Activated B cell treated with CpG ODN at 0.5 μM for 24 hours (primary cell): ENCODE measurements at regions not wholly inside any gene's neighbourhood (a gene's known extent, or its start where the extent isn't known, plus 50 kb on each side); places are given as distances from the start of the nearest gene placed in this dataset.

Experiments used
- ATAC-seq: fragments of 200-7000 bp; cut with Tn5 transposase; one replicate; pipeline ENCODE4 v1.10.0; 2021; ENCODE audit warnings: low read depth, mild to moderate bottlenecking, moderate library complexity
- CTCF ChIA-PET: fragments of 350-600 bp; sonication (Branson Sonifier 250); formaldehyde crosslinking; loops from one replicate; lab custom pipeline; 2021; ENCODE audit warnings: antibody characterized with exemption; lab: Charles Lee
- POLR2A ChIA-PET: fragments of 350-600 bp; sonication (Branson Sonifier 250); formaldehyde crosslinking; loops from one replicate; lab custom pipeline; 2021; ENCODE audit warnings: antibody characterized with exemption; lab: Charles Lee
- DNase-seq: peaks from one replicate; pipeline ENCODE4 v3.0.0; 2022
- H3K27ac Mint-ChIP-seq: one replicate; pipeline ENCODE4 v1.8.0; 2020; ENCODE audit warnings: mixed read lengths
- H3K27me3 Mint-ChIP-seq: one replicate; pipeline ENCODE4 v1.8.0; 2021; ENCODE audit warnings: mixed read lengths
- H3K36me3 Mint-ChIP-seq: one replicate; pipeline ENCODE4 v1.8.0; 2021; ENCODE audit warnings: low read depth, mixed read lengths
- H3K4me1 Mint-ChIP-seq: one replicate; pipeline ENCODE4 v1.8.0; 2021; ENCODE audit warnings: mixed read lengths
- H3K4me3 Mint-ChIP-seq: one replicate; pipeline ENCODE4 v1.8.0; 2020; ENCODE audit warnings: mild to moderate bottlenecking, mixed read lengths
- H3K9me3 Mint-ChIP-seq: one replicate; pipeline ENCODE4 v1.8.0; 2020; ENCODE audit warnings: mixed read lengths
- intact Hi-C: fragments of 100-400 bp; cut with micrococcal nuclease; formaldehyde crosslinking; loops from one replicate; pipeline ENCODE4 v1.15.1; 2024
- TF ChIP-seq, protein P1 (sequence below): fragments of 200-600 bp; IDR thresholded peaks from one replicate; pipeline ENCODE4 v1.8.0; 2022; ENCODE audit warnings: antibody characterized with exemption, mild to moderate bottlenecking

DNA sequence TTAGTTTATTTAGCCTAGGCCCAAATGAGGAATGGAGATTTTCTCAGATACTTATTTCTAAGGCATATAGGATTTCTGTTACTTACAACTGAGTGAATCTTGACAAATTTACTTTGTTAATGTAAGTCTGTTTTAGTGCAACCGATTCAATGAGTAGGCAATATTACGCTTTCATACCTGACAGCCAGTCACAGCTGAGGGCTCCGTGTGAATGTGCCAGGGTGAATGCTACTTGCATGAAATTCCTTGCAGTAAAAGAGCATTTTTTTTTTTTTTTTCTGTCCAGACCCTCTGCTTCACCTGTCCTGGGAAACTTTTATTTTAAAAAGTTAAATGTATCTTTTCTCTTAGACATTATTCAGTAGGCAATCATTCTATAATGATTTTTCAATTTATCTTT, 1100.0 kb downstream of the FAT4 start:
- CTCF ChIA-PET, result no interaction called here
- Mint-ChIP-seq H3K4me1 (no peaks in the 10 kb centered on the region), H3K36me3 (no peaks in the 10 kb centered on the region), H3K27me3 (no peaks in the 10 kb centered on the region), H3K27ac (no peak overlapping the region), H3K4me3 (no peak overlapping the region), H3K9me3 (peaks cover 11% of the 10 kb centered on the region)
- intact Hi-C loops, result no loop called here
- no peak for DNase-seq
- POLR2A ChIA-PET, result no interaction called here
- TF ChIP-seq, protein P1, sequence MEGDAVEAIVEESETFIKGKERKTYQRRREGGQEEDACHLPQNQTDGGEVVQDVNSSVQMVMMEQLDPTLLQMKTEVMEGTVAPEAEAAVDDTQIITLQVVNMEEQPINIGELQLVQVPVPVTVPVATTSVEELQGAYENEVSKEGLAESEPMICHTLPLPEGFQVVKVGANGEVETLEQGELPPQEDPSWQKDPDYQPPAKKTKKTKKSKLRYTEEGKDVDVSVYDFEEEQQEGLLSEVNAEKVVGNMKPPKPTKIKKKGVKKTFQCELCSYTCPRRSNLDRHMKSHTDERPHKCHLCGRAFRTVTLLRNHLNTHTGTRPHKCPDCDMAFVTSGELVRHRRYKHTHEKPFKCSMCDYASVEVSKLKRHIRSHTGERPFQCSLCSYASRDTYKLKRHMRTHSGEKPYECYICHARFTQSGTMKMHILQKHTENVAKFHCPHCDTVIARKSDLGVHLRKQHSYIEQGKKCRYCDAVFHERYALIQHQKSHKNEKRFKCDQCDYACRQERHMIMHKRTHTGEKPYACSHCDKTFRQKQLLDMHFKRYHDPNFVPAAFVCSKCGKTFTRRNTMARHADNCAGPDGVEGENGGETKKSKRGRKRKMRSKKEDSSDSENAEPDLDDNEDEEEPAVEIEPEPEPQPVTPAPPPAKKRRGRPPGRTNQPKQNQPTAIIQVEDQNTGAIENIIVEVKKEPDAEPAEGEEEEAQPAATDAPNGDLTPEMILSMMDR, result no peak
- ATAC-seq, result no peak

DNA sequence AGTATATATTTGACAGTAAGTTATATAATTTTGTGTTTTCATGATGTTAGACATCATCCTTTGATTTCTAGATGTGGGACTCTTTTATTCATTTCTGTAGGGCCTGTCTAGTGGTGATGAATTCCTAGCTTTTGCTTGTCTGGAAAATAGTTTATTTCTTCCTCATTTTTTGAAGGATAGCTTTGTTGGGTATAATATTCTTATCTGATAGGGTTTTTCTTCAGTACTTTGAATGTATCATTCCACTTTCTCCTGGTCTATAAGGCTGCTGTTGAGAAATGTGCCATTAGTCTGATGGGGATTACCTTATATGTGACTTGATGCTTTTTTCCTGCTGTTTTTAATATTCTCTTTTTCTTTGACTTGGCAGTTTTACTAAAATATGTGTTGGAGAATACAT, 1104.5 kb downstream of the FAT4 start:
- Mint-ChIP-seq H3K9me3 (peaks cover 17% of the 10 kb centered on the region), H3K4me3 (no peak overlapping the region), H3K27ac (no peak overlapping the region), H3K36me3 (no peaks in the 10 kb centered on the region), H3K27me3 (no peaks in the 10 kb centered on the region), H3K4me1 (no peaks in the 10 kb centered on the region)
- TF ChIP-seq, protein P1, result no peak
- ChIA-PET POLR2A (no interaction called here), CTCF (no interaction called here)
- DNase-seq (no peak), ATAC-seq (no peak)
- intact Hi-C loops, result no loop called here

DNA sequence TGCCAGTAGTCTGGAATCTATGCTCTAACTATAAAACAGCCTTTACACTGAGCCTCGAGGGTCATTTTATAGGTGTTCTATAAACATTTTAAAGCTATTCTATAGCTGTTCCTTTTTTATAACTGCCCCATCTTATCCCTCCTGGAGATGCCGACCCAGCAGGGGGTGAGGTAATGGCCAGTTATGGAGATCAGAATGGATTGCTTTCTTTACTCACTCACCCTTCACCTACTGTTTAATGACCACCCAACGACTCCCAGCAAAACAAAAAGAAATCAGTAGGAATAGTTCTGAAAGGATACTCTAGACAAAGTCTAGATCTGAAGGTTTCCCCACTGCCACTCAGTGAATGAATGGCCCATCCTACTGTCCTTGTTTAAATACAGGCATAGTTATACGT, 1113.1 kb downstream of the FAT4 start:
- H3K36me3 Mint-ChIP-seq, result no peaks in the 10 kb centered on the region
- no peak for ATAC-seq
- H3K9me3 Mint-ChIP-seq, result peaks cover 6% of the 10 kb centered on the region
- TF ChIP-seq, protein P1, result no peak
- ChIA-PET POLR2A (no interaction called here), CTCF (no interaction called here)
- no peaks in the 10 kb centered on the region for H3K27me3 Mint-ChIP-seq
- H3K4me3 Mint-ChIP-seq, result no peak overlapping the region
- intact Hi-C loops, result no loop called here
- H3K4me1 Mint-ChIP-seq, result no peaks in the 10 kb centered on the region
- DNase-seq, result no peak
- no peak overlapping the region for H3K27ac Mint-ChIP-seq

DNA sequence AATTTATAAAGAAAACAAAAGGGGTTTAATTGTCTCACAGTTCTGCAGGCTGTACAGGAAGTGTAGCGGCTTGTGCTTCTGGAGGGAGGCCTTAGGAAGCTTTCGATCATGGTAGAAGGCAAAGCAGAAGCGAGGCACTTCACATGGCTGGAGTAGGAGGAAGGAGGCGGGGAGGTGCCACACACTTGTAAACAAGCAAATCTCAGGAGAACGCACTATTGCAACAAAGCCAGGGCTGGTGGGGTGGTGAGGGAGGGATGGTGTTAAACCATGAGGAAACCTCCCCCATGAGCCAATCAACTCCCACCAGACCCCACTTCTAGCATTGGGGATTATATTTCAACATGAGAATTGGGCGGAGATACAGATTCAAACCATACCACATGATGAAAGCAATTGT, 1116.3 kb downstream of the FAT4 start:
- Mint-ChIP-seq H3K27ac (no peak overlapping the region), H3K9me3 (peaks cover 5% of the 10 kb centered on the region), H3K4me1 (no peaks in the 10 kb centered on the region), H3K27me3 (no peaks in the 10 kb centered on the region), H3K4me3 (no peak overlapping the region), H3K36me3 (no peaks in the 10 kb centered on the region)
- TF ChIP-seq, protein P1, result no peak
- CTCF ChIA-PET, result no interaction called here
- POLR2A ChIA-PET, result no interaction called here
- DNase-seq (no peak), ATAC-seq (no peak)
- intact Hi-C loops, result no loop called here

DNA sequence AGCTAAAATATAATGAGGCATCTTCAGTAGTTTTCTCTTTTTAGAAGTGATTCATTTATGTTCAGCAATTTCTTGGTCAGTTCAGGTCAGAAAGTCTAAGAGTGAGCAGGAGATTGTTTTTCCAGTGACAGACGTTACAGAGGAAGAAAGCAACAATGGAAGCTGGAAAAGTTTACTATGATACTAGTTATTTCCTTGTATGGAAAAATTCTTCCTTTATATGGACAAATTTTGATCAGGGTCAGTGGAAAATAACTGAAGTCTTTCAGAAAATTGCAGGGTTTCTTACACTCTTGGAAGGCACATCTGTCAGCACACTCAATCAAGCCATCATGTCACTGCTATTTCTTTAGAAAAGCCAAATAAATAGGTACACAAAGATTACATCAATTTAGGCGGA, 1120.7 kb downstream of the FAT4 start:
- Mint-ChIP-seq H3K4me1 (no peaks in the 10 kb centered on the region), H3K27ac (no peak overlapping the region), H3K4me3 (no peak overlapping the region), H3K9me3 (peaks cover 3% of the 10 kb centered on the region), H3K36me3 (no peaks in the 10 kb centered on the region), H3K27me3 (no peaks in the 10 kb centered on the region)
- intact Hi-C loops, result no loop called here
- no peak for ATAC-seq
- no peak for DNase-seq
- POLR2A ChIA-PET, result no interaction called here
- CTCF ChIA-PET, result interaction anchor here (0.6 kb wide), 1 partner anchor 310 kb away, joined by 3 read pairs; no protein-coding TSS in a partner anchor
- TF ChIP-seq, protein P1, result no peak
